ENCODE measurements at regions not wholly inside any gene's neighbourhood (a gene's known extent, or its start where the extent isn't known, plus 50 kb on each side); places are given as distances from the start of the nearest gene placed in this dataset.
A peak's percentile ranks its signal among the peaks of the same experiment; 100 is the strongest.

- no peak overlapping the region for H3K4me3 ChIP-seq (ENCODE audit: low read depth, low read length)
- TF ChIP-seq CTCF (IDR thresholded peaks at IDR 0.05; ENCODE audit: low read depth, low read length, missing control alignments), result no peak
- DNase-seq (ENCODE audit: low read depth), result no peak
- in situ Hi-C loops (cut with HindIII; ENCODE audit: low sequenced_read_pairs), result no loop called here
These were observed 414.2 kb upstream of the C1orf87 start for GRCh38 chr1:60487565-60488345.

GRCh38 chr1:60483509-60483908 is 409.9 kb upstream of the C1orf87 start:
- H3K4me3 ChIP-seq (ENCODE audit: low read depth, low read length), result no peak overlapping the region
- TF ChIP-seq CTCF (IDR thresholded peaks at IDR 0.05; ENCODE audit: low read depth, low read length, missing control alignments), result no peak
- no peak for DNase-seq (ENCODE audit: low read depth)
- in situ Hi-C loops (cut with HindIII; ENCODE audit: low sequenced_read_pairs), result no loop called here

- DNase-seq (ENCODE audit: low read depth), result no peak
- in situ Hi-C loops (cut with HindIII; ENCODE audit: low sequenced_read_pairs), result no loop called here
- no peak overlapping the region for H3K4me3 ChIP-seq (ENCODE audit: low read depth, low read length)
- TF ChIP-seq CTCF (IDR thresholded peaks at IDR 0.05; ENCODE audit: low read depth, low read length, missing control alignments), result no peak
These were observed 396.7 kb upstream of the C1orf87 start for GRCh38 chr1:60470246-60470645.

GRCh38 chr1:60463786-60464185 is 390.2 kb upstream of the C1orf87 start:
- H3K4me3 ChIP-seq (ENCODE audit: low read depth, low read length), result no peak overlapping the region
- no peak for TF ChIP-seq CTCF (IDR thresholded peaks at IDR 0.05; ENCODE audit: low read depth, low read length, missing control alignments)
- in situ Hi-C loops (cut with HindIII; ENCODE audit: low sequenced_read_pairs), result no loop called here
- no peak for DNase-seq (ENCODE audit: low read depth)

GRCh38 chr1:60463146-60463545 is 389.6 kb upstream of the C1orf87 start:
- no peak overlapping the region for H3K4me3 ChIP-seq (ENCODE audit: low read depth, low read length)
- no peak for TF ChIP-seq CTCF (IDR thresholded peaks at IDR 0.05; ENCODE audit: low read depth, low read length, missing control alignments)
- DNase-seq (ENCODE audit: low read depth), result no peak
- in situ Hi-C loops (cut with HindIII; ENCODE audit: low sequenced_read_pairs), result no loop called here

- in situ Hi-C loops (cut with HindIII; ENCODE audit: low sequenced_read_pairs), result no loop called here
- peak; percentile 50 for DNase-seq (ENCODE audit: low read depth)
- no peak overlapping the region for H3K4me3 ChIP-seq (ENCODE audit: low read depth, low read length)
- no peak for TF ChIP-seq CTCF (IDR thresholded peaks at IDR 0.05; ENCODE audit: low read depth, low read length, missing control alignments)
These were observed 388.5 kb upstream of the C1orf87 start for GRCh38 chr1:60461925-60462595.
